A549 (cell line): ENCODE measurements at regions not wholly inside any gene's neighbourhood (a gene's known extent, or its start where the extent isn't known, plus 50 kb on each side); places are given as distances from the start of the nearest gene placed in this dataset.

Experiments used
- ATAC-seq, 2 experiments: fragments of 200-7000 bp in 1 of 2; fragments of >200 bp in 1 of 2; cut with Nextera tagmentation in 1 of 2; cut with Tn5 transposase in 1 of 2; 3 replicates each; pipeline versions ENCODE4 v1.8.0 to v1.9.1; 2018 to 2020; ENCODE audit warnings: mild to moderate bottlenecking in 1 of 2, moderate library complexity in 1 of 2
- CTCF ChIA-PET: fragments of 300-600 bp; sonication (Branson Sonifier 250); formaldehyde crosslinking; extraction: SDS; loops from one replicate; lab custom pipeline; 2021; ENCODE audit warnings: antibody characterized with exemption, inconsistent platforms; lab: Yijun Ruan, JAX
- POLR2A ChIA-PET: fragments of 350-600 bp; formaldehyde crosslinking; extraction: SDS; loops from one replicate; lab custom pipeline; 2021; ENCODE audit warnings: antibody characterized with exemption, inconsistent platforms; lab: Yijun Ruan, JAX
- DNase-seq, 2 experiments: peaks; one replicate each; pipeline versions ENCODE4 v3.0.0 to v3.0.0-alpha.2; 2011 to 2016; ENCODE audit warnings: low read depth in 1 of 2, low spot score in 1 of 2
- FAIRE-seq: peaks from 2 replicates; lab custom pipeline; 2011; peaks lifted over from hg19 to GRCh38; lab: Jason Lieb, UNC
- H3K27ac ChIP-seq, 2 experiments: fragments of >200 bp; sonication (Bioruptor Twin); formaldehyde crosslinking; 3 replicates each; pipeline ENCODE4 v1.5.1; 2016 to 2017
- H3K4me1 ChIP-seq: fragments of >200 bp; sonication (Bioruptor Twin); formaldehyde crosslinking; 3 replicates; pipeline ENCODE4 v1.6.1; 2016
- H3K4me2 ChIP-seq: fragments of >200 bp; sonication (Bioruptor Twin); formaldehyde crosslinking; 3 replicates; pipeline ENCODE4 v1.6.1; 2016
- H3K4me3 ChIP-seq: fragments of >200 bp; sonication (Bioruptor Twin); formaldehyde crosslinking; 3 replicates; pipeline ENCODE4 v1.5.1; 2016
- H3K9me3 ChIP-seq: fragments of >200 bp; sonication (Bioruptor Twin); formaldehyde crosslinking; 3 replicates; pipeline ENCODE4 v1.6.1; 2016
- BHLHE40 ChIP-seq: IDR thresholded peaks from 2 replicates; pipeline ENCODE4 v1.6.1; 2012; ENCODE audit warnings: low read depth, low read length, inconsistent platforms
- CBX8 ChIP-seq: fragments of 200-600 bp; sonication (generic); IDR thresholded peaks from 2 replicates; pipeline ENCODE4 v1.6.1; 2016
- CEBPB ChIP-seq, 2 experiments: fragments of >200 bp in 1 of 2; sonication (Bioruptor Twin) in 1 of 2; formaldehyde crosslinking in 1 of 2; IDR thresholded peaks; 2 replicates each; pipeline ENCODE4 v1.6.1; 2012 to 2016
- CHD4 ChIP-seq: fragments of 200-600 bp; sonication (generic); IDR thresholded peaks from 2 replicates; pipeline ENCODE4 v1.6.1; 2016; ENCODE audit warnings: antibody characterized with exemption, mild to moderate bottlenecking, borderline replicate concordance
- EHF ChIP-seq: fragments of 250-450 bp; sonication (Bioruptor Pico); IDR thresholded peaks from 2 replicates; pipeline ENCODE4 v1.5.0; 2020; ENCODE audit warnings: mild to moderate bottlenecking
- ESRRA ChIP-seq: fragments of 150-350 bp; IDR thresholded peaks from 2 replicates; pipeline ENCODE4 v1.6.1; 2014; ENCODE audit warnings: mild to moderate bottlenecking, low read length, borderline replicate concordance
- FOSL2 ChIP-seq, 2 experiments: fragments of 450-650 bp in 1 of 2; fragments of >200 bp in 1 of 2; sonication (Bioruptor Twin) in 1 of 2; formaldehyde crosslinking; IDR thresholded peaks; 2 replicates each; pipeline versions ENCODE4 v1.5.0 to v1.6.1; 2016 to 2020; ENCODE audit warnings: mild to moderate bottlenecking in 1 of 2, moderate library complexity in 1 of 2
- HDAC2 ChIP-seq: fragments of 200-600 bp; sonication (generic); IDR thresholded peaks from 2 replicates; pipeline ENCODE4 v1.6.1; 2016
- HEYL ChIP-seq: fragments of 250-450 bp; sonication (Bioruptor Pico); IDR thresholded peaks from 2 replicates; pipeline ENCODE4 v1.8.0; 2021; ENCODE audit warnings: mild to moderate bottlenecking, moderate library complexity
- HOXB13 ChIP-seq: fragments of 250-450 bp; sonication (Bioruptor Pico); IDR thresholded peaks from 2 replicates; pipeline ENCODE4 v1.5.0; 2020; ENCODE audit warnings: low read depth, mild to moderate bottlenecking, moderate library complexity
- KDM1A ChIP-seq: fragments of 200-600 bp; sonication (generic); IDR thresholded peaks from 2 replicates; pipeline ENCODE4 v1.6.1; 2016; ENCODE audit warnings: low read depth, mild to moderate bottlenecking
- KDM5A ChIP-seq: fragments of 200-600 bp; sonication (generic); IDR thresholded peaks from 2 replicates; pipeline ENCODE4 v1.6.1; 2016; ENCODE audit warnings: antibody characterized with exemption, mild to moderate bottlenecking
- MAZ ChIP-seq: fragments of 150-350 bp; IDR thresholded peaks from 2 replicates; pipeline ENCODE4 v1.6.1; 2014; ENCODE audit warnings: antibody characterized with exemption, low read depth, low read length, borderline replicate concordance
- NFE2L2 ChIP-seq: fragments of 150-350 bp; conservative IDR thresholded peaks from 2 replicates; pipeline ENCODE4 v1.6.1; 2014; ENCODE audit warnings: low read length
- NR3C1 ChIP-seq: fragments of >200 bp; sonication (Bioruptor Twin); formaldehyde crosslinking; IDR thresholded peaks from 3 replicates; pipeline ENCODE4 v1.6.1; 2017
- PHF8 ChIP-seq: fragments of 200-600 bp; sonication (generic); IDR thresholded peaks from 2 replicates; pipeline ENCODE4 v1.6.1; 2016; ENCODE audit warnings: low read depth, mild to moderate bottlenecking, antibody characterized with exemption, moderate library complexity, borderline replicate concordance
- POLR2A ChIP-seq: IDR thresholded peaks from 2 replicates; pipeline ENCODE4 v1.6.1; 2012; ENCODE audit warnings: mild to moderate bottlenecking, low read length
- POLR2AphosphoS2 ChIP-seq: conservative IDR thresholded peaks from 2 replicates; pipeline ENCODE4 v1.6.1; 2012; ENCODE audit warnings: low read length, improper control_type of control experiment, inconsistent platforms
- RCOR1 ChIP-seq: fragments of 150-350 bp; IDR thresholded peaks from 2 replicates; pipeline ENCODE4 v1.6.1; 2014; ENCODE audit warnings: antibody characterized with exemption, low read length, low read depth
- RNF2 ChIP-seq: fragments of 200-600 bp; sonication (generic); IDR thresholded peaks from 2 replicates; pipeline ENCODE4 v1.6.1; 2016; ENCODE audit warnings: low read depth, mild to moderate bottlenecking, antibody characterized with exemption, moderate library complexity, borderline replicate concordance
- SREBF2 ChIP-seq: fragments of 450-650 bp; IDR thresholded peaks from 2 replicates; pipeline ENCODE4 v1.6.1; 2014; ENCODE audit warnings: mild to moderate bottlenecking, moderate library complexity
- TP53 ChIP-seq: fragments of 250-450 bp; sonication (Bioruptor Pico); IDR thresholded peaks from 2 replicates; pipeline ENCODE4 v1.5.0; 2021; ENCODE audit warnings: mild to moderate bottlenecking, moderate library complexity
- ZC3H11A ChIP-seq: fragments of 450-650 bp; IDR thresholded peaks from 2 replicates; pipeline ENCODE4 v1.6.1; 2014; ENCODE audit warnings: antibody characterized with exemption, mild to moderate bottlenecking
- ZNF302 ChIP-seq: fragments of 250-450 bp; sonication (Bioruptor Pico); IDR thresholded peaks from 2 replicates; pipeline ENCODE4 v1.9.0; 2021; ENCODE audit warnings: inconsistent platforms, mild to moderate bottlenecking, moderate library complexity
- WGBS: methylation state at CpG from one replicate; pipeline ENCODE4 v1.1.6; 2017; ENCODE audit errors: missing lambda C conversion rate; 5-methylcytosine and 5-hydroxymethylcytosine counted together
- TF ChIP-seq, protein P1 (sequence below): fragments of 450-650 bp; IDR thresholded peaks from 2 replicates; pipeline ENCODE4 v1.6.1; 2014; ENCODE audit warnings: antibody characterized with exemption
- TF ChIP-seq, protein P2 (sequence below): IDR thresholded peaks from 2 replicates; pipeline ENCODE4 v1.6.1; 2012; ENCODE audit warnings: low read depth, borderline replicate concordance

DNA sequence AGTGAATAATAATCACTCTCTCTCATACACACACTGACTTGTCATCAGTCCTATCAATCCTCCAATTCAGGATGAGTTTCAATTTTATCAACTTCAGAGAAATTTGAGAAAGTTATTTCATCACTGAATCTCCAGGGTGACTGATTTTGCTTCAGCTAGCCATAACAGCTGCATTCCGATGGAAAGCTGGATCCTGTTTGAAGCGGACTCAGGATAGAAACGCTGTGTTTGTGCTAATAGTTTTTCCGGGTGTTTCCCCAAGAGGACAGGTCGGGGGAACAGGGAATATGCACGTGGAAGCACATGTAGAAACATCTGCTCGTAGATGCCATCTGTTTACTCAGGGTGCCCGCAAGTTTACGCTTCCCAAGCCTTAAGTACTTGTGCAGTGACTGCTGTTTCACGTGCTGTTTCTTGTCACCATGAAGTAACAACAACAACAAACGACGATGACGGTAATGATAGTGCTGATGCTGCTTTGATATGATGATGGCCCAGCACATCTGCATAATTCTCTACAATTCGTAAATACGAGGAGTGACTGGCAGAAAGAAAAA, 263.7 kb upstream of the DAPK1 start:
- H3K9me3 ChIP-seq, result 0 out of 3 replicates have a peak, but pooled peaks cover 4% of the 10 kb centered on the region
- no peak overlapping the region for H3K27ac ChIP-seq
- ChIA-PET CTCF (no interaction called here), POLR2A (interaction anchor here (0.5 kb wide), 1 partner anchor 132 kb away, joined by 6 read pairs; no protein-coding TSS in a partner anchor)
- TF ChIP-seq CEBPB (IDR thresholded peaks at IDR 0.05), result no peak
- no peak for TF ChIP-seq CHD4
- TF ChIP-seq HOXB13 (CRISPR knock-in tag), result no peak
- TF ChIP-seq ZNF302, result no peak
- TF ChIP-seq SREBF2, result no peak
- no peak for TF ChIP-seq EHF (CRISPR knock-in tag)
- TF ChIP-seq HDAC2, result no peak
- no peak for TF ChIP-seq POLR2AphosphoS2
- no peak for TF ChIP-seq ESRRA
- TF ChIP-seq NR3C1, result no peak
- no peak for TF ChIP-seq ZC3H11A
- no peak for TF ChIP-seq CBX8
- TF ChIP-seq KDM5A, result no peak
- TF ChIP-seq, protein P1, sequence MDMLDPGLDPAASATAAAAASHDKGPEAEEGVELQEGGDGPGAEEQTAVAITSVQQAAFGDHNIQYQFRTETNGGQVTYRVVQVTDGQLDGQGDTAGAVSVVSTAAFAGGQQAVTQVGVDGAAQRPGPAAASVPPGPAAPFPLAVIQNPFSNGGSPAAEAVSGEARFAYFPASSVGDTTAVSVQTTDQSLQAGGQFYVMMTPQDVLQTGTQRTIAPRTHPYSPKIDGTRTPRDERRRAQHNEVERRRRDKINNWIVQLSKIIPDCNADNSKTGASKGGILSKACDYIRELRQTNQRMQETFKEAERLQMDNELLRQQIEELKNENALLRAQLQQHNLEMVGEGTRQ, result no peak
- TF ChIP-seq FOSL2 (IDR thresholded peaks at IDR 0.05), result no peak
- TF ChIP-seq FOSL2 (CRISPR knock-in tag; IDR thresholded peaks at IDR 0.05), result no peak
- no peak for TF ChIP-seq RCOR1
- FAIRE-seq (no peak), ATAC-seq (no peak), DNase-seq (no peak)
- H3K4me3 ChIP-seq, result no peak overlapping the region
- H3K4me1 ChIP-seq, result no peaks in the 10 kb centered on the region
- no peak overlapping the region for H3K4me2 ChIP-seq
- WGBS, result 38% methylated on average over 15 of the region's 15 CpGs

DNA sequence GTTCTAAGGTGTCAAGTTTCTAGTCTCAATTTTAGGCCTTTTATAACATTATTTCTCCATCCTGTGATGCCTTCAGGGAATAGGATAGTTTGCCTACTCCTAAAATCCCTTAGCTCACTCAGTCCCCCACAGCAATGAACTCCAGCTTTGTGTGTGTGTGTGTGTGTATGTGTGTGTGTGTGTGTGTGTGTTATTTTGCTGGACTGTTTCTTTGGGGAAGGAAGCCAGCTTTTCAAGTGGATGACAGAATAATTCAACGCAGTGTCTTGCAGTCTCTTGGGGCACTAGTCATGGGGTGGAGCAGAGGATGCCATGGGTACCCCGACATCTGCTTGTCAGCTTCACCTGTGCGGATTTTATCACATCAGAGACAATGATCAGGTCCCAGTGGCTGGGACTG, 262.8 kb upstream of the DAPK1 start:
- H3K4me2 ChIP-seq, result no peak overlapping the region
- ATAC-seq (no peak), FAIRE-seq (no peak), DNase-seq (no peak)
- H3K27ac ChIP-seq, result no peak overlapping the region
- H3K4me1 ChIP-seq, result no peaks in the 10 kb centered on the region
- no peak overlapping the region for H3K4me3 ChIP-seq
- no peak for TF ChIP-seq ZC3H11A
- TF ChIP-seq RNF2, result no peak
- H3K9me3 ChIP-seq, result 0 out of 3 replicates have a peak, but pooled peaks cover 4% of the 10 kb centered on the region
- ChIA-PET POLR2A (no interaction called here), CTCF (interaction anchor here (0.9 kb wide), 1 partner anchor 42 kb away, joined by 4 read pairs; no protein-coding TSS in a partner anchor)
- WGBS, result 17% methylated on average over 3 of the region's 3 CpGs

DNA sequence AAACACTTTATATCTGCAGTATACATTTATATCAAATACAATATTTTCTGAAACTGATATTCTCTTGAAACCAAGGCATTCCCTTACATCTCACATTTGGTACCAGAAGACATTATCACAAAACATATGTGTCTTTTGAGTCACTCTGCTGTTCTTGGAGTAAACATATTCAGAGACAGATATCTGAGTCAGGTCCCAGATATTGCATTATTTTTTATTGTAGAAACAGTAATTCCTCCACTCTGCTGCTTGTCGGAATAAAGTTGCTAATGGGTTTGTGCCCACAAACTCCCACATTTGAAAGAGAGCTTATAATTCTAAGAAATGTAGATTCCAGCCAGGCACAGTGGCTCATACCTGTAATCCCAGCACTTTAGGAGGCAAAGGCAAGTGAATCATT, 261.1 kb upstream of the DAPK1 start:
- ATAC-seq (no peak), FAIRE-seq (no peak), DNase-seq (no peak)
- ChIA-PET CTCF (interaction anchor here (0.6 kb wide), 1 partner anchor 19 kb away, joined by 3 read pairs; no protein-coding TSS in a partner anchor), POLR2A (no interaction called here)
- H3K4me3 ChIP-seq, result no peak overlapping the region
- WGBS, result 62% methylated on average over 1 of the region's 1 CpG
- no peak overlapping the region for H3K27ac ChIP-seq
- TF ChIP-seq PHF8 (no peak), MAZ (no peak), CBX8 (no peak), ESRRA (no peak), NFE2L2 (no peak), POLR2A (no peak), HEYL (CRISPR knock-in tag) (no peak), TP53 (no peak), KDM1A (no peak), BHLHE40 (no peak), POLR2AphosphoS2 (no peak)
- TF ChIP-seq, protein P2, sequence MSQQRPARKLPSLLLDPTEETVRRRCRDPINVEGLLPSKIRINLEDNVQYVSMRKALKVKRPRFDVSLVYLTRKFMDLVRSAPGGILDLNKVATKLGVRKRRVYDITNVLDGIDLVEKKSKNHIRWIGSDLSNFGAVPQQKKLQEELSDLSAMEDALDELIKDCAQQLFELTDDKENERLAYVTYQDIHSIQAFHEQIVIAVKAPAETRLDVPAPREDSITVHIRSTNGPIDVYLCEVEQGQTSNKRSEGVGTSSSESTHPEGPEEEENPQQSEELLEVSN, result no peak
- no peaks in the 10 kb centered on the region for H3K4me1 ChIP-seq
- H3K4me2 ChIP-seq, result no peak overlapping the region
- H3K9me3 ChIP-seq, result 0 out of 3 replicates have a peak, but pooled peaks cover 2% of the 10 kb centered on the region
